ENCODE measurements at regions not wholly inside any gene's neighbourhood (a gene's known extent, or its start where the extent isn't known, plus 50 kb on each side); places are given as distances from the start of the nearest gene placed in this dataset.

DNA sequence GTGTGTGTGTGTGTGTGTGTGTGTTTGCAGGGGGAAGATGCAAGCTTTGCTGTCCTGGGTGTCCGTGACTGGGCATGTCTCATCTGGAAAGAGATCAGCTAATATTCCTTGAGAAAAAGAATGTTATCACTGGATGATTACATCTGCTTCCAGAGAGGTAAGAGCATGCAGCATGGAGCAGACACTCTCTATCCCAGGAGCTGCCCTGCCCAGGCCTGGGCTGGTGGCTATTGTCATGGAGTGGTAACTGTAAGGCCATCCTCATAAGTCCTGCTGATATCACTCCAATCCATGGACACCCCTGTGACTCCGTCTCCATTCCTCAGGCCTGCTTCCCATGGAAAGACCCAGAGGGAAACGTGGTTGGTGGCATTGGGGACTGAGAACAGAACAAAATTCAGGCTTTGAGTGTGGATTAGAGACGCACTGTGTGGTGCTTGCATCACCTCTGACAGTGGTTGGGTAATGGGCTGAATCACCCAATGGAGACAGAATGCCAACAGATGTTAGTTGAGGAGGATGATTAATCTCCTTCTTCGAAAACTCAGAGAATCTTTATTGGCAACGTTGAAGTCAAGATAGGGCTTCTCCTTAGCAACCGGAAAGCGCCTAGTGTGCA, 52.0 kb upstream of the KCNIP1 start:
- peak; percentile 72 to 85 (median 80) for DNase-seq

DNA sequence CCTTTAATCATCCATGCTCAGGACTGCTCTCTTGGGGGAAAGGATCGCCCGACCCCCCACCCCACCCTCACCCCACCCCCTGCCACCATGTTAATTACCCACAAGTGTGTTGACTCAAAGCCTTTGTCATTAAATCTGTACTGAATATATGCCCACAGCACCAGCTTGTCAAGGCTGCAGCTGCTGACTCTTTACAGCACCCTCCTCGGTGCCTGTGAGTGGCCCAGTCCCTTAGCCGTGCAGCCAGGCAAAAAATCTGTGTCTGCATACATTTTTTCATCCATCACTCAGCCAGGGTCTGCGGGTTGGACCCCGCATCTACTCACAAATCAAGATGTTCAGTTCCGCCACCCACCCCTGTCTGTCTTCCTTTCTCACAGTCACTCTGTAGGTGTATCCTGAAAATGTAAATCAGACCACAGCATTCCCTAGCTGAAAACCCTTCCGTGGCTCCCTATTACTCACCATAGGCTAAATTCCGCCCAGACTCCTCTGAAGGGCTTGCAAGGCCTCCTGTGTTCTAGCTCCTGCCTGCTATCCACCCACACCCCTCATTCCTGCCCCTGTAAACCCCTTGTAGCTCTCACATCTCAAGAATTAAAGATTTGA, 53.7 kb upstream of the KCNIP1 start:
- DNase-seq: no peak

DNA sequence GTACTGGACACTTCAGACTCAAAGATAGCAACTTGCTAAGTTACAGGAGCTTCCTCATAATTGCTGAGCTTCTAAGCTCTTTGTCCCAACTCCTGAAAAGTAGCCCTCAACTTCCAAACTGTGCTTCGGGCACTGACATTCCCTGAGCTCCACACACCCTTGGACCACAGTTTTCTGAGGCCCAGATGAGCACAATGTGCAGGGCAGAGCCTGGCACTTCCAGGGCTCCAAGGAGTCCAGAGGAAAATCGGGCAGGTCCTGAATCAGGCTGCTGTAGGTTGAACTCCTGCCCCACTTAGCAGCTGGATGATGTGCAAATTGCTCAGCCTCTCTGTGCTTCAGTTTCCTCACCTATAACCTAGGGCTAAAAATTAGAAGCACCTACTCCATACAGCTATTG, 54.6 kb upstream of the KCNIP1 start:
- DNase-seq: no peak

DNA sequence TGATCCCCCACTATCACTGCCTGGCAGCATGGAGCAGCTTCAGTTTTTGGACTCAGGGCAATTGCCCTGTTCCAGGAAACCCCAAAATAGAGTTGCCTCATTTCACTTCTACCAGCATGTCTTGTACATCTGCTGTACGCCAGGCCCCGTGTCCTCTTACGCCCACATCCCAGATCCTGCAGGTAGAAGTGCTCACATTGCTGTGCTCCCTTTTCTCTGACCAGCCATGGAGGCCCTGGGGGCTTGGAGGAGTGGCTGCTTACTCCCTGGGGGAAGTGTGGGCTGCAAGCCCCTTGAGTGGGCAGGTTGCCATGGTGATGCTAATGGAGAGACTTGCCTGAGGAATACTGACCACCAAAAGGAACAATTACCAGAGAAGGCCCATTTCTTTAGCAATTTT, 55.6 kb upstream of the KCNIP1 start:
- DNase-seq: no peak

DNA sequence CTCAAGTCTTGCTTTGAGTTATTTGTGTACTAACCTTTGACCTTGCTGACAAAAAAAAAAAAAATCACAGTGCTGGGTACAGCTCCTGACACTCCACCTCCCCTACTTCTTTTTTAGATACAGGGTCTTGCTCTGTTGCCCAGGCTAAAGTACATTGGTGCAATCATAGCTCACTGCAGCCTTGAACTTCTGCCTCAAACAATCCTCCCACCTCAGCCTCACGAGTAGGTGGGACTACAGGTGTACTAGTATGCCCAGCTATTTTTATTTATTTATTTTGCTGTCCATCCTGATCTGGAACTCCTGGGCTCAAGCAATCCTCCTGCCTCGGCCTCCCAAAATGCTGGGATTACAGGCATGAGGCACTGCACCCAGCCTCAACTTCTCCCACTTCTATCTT, 57.2 kb upstream of the KCNMB1 start:
- DNase-seq: no peak

DNA sequence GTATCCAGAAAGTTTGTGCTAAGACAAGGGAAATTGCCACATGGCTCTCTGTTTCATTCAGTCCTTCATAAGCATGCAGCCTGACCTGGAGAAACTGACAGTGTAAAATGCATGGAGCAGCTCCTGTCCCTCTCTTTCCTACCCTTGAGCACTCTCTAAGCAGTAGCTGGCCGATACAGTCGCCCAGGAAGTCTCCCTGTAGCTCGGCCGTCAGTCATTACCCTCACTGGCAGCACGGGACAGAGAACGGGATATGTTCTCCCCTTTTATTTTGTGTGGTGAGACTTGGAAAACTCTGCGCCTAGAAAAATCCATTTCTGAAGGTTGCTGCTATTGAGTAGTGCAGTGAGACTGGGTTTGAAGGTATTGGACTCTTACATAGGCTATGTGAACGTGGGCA, 56.8 kb upstream of the KCNMB1 start:
- DNase-seq: no peak

DNA sequence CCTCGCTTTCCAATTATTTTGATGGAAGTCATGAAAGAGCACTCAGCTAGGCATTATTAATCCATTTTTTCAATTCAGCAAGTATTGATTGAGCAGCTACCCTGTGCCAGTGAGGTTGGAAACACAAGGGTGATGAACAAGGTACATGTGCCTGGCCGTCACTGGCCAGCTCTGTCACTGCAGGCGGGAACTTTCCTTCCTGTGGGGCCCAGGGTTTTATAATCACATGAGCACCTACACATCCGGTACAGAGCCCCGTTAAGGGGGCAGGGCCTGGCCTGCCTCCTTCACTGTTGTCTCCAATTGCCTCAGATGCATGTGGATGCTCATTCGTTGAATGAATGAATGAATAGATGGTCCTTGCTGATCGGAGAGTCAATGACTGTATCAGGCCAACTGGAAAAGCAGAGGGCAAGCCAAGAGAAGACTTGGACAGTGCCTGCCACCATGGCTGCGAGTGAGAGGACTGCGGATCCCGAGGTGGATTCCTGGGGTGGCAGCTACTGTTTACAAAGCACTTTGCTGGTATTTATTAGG, 55.9 kb upstream of the KCNMB1 start:
- peak in 1 of 4 experiments; percentile 18 for DNase-seq

DNA sequence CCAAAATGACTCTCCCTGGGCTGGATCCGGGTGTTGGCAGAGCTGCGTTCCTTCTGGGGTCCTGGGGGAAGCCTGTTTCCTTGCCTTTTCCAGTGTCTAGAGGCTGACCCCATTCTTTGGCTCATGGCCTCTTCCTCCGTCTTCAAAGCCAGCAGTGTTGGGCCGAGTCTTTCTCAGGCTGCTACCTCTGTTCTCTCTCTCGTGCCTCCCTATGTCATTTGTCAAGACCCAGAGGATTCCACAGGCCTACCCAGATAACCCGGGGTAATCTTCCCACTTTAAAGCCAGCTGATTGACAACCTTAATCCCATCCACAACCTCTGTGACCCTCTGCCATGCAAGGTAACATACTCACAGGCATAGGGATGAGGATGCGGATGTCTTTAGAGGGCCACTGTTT, 55.0 kb upstream of the KCNMB1 start:
- DNase-seq: no peak

DNA sequence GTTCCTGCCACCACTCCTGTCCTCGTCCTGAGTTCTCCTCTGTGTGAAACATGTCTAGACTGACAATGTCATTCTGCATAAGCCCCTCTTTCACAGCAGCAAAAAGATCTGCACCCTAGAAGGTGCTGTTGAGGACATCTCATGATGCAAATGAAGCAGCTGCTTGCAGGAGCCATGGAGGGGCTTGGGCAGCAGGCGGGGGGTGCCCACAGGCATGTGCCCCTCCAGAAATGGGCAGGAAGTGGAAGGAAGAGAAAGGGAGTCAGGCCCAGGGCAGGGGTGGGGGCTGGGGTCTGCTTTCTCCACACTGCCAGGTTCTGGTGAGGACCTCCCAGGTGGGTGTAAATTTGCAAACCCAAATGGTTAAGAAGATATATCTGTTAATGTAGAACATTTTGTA, 54.5 kb upstream of the KCNMB1 start:
- DNase-seq: no peak

DNA sequence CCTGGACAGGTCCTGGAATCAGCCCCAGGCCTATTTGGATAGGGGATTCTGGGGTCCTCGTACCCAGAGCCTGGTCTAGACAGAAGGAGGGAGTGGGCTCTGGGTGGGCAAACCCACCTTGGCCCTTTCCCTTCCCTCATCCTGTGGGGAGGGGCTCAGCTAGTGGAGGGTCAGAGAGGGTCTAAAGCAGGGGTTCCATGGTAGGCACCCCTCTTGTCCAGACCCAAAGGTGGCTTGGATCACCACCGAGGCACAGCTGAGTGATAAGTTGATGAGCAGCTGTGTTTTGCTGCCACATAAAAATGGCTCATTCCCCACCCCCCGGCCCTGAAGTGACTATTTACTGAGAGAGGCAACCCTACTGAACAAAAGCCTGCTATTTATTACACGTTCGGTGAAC, 53.8 kb upstream of the KCNMB1 start:
- no peak for DNase-seq

DNA sequence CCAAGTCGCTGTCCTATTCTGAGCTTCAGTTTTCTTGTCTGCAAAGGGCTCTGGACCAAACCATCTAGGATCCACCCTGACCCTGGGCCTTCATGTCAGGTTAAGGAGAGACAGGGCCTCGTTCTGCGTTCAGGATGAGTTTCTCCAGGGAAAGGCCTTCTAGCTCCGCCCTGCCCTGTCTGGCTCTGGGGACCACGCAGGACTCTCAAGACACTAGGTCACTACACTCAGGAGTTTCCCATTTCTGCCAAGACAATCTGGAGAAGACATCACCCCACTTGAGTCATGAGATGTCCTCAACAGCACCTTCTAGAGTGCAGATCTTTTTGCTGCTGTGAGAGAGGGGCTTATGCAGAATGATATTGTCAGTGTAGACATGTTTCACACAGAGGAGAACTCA, 53.2 kb upstream of the KCNMB1 start:
- DNase-seq: no peak

DNA sequence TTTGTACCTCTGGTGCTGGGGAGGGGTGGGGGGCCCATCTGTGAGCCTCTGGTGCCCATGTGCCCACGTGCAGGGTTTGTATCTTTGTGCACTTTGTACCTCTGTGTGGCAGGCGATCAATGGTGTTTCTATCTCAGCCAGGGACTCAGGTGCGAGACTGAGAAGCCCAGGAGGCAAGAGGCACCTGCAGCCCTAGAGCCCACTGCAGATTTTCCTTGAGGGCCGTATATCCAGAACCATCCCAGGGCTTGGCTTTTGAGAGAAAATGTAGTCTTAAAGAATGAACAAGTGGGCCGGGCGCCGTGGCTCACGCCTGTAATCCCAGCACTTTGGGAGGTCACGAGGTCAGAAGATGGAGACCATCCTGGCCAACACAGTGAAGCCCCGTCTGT, 52.2 kb upstream of the KCNMB1 start:
- DNase-seq: no peak

DNA sequence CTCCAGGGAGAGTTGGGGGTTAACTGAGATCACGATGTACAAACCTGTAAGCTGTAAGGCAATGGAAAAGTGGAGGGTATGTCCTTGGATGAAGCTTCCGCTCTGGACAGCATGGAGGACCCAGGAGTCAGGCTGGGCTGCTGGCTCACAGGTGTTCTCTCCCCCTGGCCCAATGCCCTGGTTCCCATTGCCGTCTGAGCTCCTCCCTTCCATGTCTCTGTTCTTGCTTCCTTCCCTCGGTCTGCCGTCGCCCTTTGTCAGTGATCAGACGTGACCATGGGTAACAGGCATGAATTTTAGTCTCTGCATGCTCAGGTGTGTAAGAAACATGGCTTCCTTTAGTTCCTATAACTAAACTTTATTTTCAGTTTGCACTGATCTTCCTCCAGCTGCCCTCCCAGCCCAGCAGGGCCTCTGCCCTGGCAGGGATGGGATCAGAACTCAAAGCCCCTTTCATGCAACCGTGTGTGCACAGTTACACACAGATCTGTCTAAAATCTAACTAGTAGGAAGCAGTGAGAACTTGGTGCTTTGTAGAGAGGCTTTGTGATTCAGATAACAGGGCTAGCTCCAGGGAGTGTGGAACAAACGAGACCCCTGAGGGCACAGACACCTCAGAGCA, 51.7 kb upstream of the KCNMB1 start:
- DNase-seq: no peak

DNA sequence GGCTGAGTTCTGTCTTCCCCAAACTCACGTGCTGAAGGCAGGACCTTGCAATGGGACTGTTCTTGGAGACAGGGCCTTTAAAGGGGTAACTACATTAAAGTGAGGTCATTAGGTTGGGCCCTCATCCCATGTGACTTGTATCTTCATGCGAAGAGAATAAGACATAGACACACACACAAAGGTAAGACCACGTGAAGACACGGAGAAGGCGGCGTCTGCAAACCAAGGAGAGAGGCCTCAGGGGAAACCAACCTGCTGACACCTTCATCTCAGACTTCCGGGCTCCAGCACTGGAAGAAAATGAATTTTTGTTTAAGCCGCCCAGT, 50.7 kb upstream of the KCNMB1 start:
- DNase-seq: no peak

DNA sequence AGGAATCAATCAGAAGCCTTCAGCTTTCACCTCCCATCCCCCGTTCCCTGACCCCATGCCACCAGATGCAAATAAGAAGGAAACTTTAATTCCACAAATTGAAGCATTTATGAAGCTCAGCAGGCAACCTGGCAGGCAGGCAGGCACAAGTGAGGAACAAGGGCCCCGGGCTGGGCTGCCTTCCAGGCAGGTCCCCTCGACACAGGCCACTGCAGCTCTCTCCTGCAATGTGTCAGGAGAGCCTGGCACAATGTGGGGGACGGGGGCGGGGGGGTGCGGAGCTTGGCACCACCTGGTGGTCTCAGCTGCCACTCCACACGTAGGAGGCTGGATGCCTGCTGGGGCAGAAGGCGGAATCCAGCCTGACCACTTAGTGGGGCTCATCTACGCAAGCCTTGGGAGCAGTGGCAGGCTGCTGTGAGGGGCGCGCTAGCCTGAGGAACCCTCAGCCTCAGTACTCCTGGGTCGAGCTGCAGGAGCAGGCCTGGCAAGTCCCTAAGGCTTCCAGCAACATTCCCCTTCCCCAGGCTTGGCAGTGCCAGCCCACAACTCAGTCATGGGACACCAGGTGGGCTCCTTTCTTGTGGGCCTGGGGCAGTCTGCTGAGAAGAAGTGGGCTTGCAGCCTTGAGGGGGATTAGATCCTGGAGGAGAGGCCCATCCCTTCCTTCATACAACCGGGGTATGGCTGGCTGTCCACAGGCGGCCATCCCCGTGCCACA, 50.2 kb upstream of the KCNMB1 start:
- DNase-seq: no peak
